ENCODE measurements at regions not wholly inside any gene's neighbourhood (a gene's known extent, or its start where the extent isn't known, plus 50 kb on each side); places are given as distances from the start of the nearest gene placed in this dataset.

- TF ChIP-seq, protein P1, sequence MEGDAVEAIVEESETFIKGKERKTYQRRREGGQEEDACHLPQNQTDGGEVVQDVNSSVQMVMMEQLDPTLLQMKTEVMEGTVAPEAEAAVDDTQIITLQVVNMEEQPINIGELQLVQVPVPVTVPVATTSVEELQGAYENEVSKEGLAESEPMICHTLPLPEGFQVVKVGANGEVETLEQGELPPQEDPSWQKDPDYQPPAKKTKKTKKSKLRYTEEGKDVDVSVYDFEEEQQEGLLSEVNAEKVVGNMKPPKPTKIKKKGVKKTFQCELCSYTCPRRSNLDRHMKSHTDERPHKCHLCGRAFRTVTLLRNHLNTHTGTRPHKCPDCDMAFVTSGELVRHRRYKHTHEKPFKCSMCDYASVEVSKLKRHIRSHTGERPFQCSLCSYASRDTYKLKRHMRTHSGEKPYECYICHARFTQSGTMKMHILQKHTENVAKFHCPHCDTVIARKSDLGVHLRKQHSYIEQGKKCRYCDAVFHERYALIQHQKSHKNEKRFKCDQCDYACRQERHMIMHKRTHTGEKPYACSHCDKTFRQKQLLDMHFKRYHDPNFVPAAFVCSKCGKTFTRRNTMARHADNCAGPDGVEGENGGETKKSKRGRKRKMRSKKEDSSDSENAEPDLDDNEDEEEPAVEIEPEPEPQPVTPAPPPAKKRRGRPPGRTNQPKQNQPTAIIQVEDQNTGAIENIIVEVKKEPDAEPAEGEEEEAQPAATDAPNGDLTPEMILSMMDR (IDR thresholded peaks at IDR 0.05; ENCODE audit: insufficient read depth, low read length, poor library complexity, severe bottlenecking) = no peak
- no peak for TF ChIP-seq EZH2phosphoT487 (conservative IDR thresholded peaks at IDR 0.05; ENCODE audit: low read length)
These were observed 123.3 kb upstream of the TBL1X start for GRCh38 chrX:9341291-9342201.

Measured in SU-DHL-6 (cell line).